Endothelial cell of umbilical vein (primary cell): ENCODE measurements at regions not wholly inside any gene's neighbourhood (a gene's known extent, or its start where the extent isn't known, plus 50 kb on each side); places are given as distances from the start of the nearest gene placed in this dataset.

Experiments used
- BruUV-seq: library from RNA; stranded (reverse); fragments of 400-500 nt; replicated peaks from 2 replicates; lab custom pipeline; 2021; lab: Mats Ljungman, UMichigan
- CTCF ChIA-PET: fragments of 300-600, 350-600 bp; sonication (Branson Sonifier 250); formaldehyde crosslinking; loops from one replicate; lab custom pipeline; 2021; ENCODE audit warnings: antibody characterized with exemption, inconsistent platforms; lab: Charles Lee
- POLR2A ChIA-PET: fragments of 300-600, 350-600 bp; sonication (Branson Sonifier 250); formaldehyde crosslinking; loops from one replicate; lab custom pipeline; 2021; ENCODE audit warnings: antibody characterized with exemption, inconsistent platforms; lab: Charles Lee
- DNase-seq: peaks from one replicate; pipeline ENCODE4 v3.0.0-alpha.2; 2011; ENCODE audit warnings: low read depth, low spot score
- FAIRE-seq: peaks from 2 replicates; lab custom pipeline; 2011; peaks lifted over from hg19 to GRCh38; lab: Jason Lieb, UNC
- H2AFZ ChIP-seq: 2 replicates; pipeline ENCODE4 v1.6.0; 2012; ENCODE audit warnings: low read depth, low read length, control low read depth, inconsistent platforms
- H3K27ac ChIP-seq: 2 replicates; pipeline ENCODE4 v1.5.1; 2011; ENCODE audit warnings: low read depth, mild to moderate bottlenecking, control low read depth, low read length, moderate library complexity; ENCODE audit not compliant: insufficient read depth
- H3K27me3 ChIP-seq, 2 experiments: 2 replicates each; pipeline versions ENCODE4 v1.6.0 to v1.6.1; 2011; ENCODE audit warnings: low read length in 2 of 2, mixed read lengths in 1 of 2; ENCODE audit not compliant: control insufficient read depth in 2 of 2, insufficient read depth in 2 of 2
- H3K36me3 ChIP-seq, 2 experiments: 2 replicates in 1 of 2; 3 replicates in 1 of 2; pipeline ENCODE4 v1.5.1; 2011; ENCODE audit warnings: low read length in 2 of 2, mild to moderate bottlenecking in 1 of 2, moderate library complexity in 1 of 2; ENCODE audit not compliant: control insufficient read depth in 2 of 2, insufficient read depth in 2 of 2; ENCODE audit errors: extremely low read depth in 1 of 2
- H3K4me1 ChIP-seq: 3 replicates; pipeline ENCODE4 v1.5.1; 2011; ENCODE audit warnings: mild to moderate bottlenecking, low read length; ENCODE audit not compliant: control insufficient read depth, insufficient read depth; ENCODE audit errors: extremely low read depth
- H3K4me2 ChIP-seq: 2 replicates; pipeline ENCODE4 v1.6.1; 2011; ENCODE audit warnings: low read length, control low read depth, mixed read lengths; ENCODE audit not compliant: insufficient read depth
- H3K4me3 ChIP-seq, 3 experiments: fragments of 200-600 bp in 1 of 3; sonication (generic), shearing (Covaris generic) in 1 of 3; replicated peaks in 1 of 3; 2 replicates each; pipeline ENCODE4 v1.5.1; 2011 to 2016; ENCODE audit warnings: control low read depth in 3 of 3, low read length in 3 of 3, mild to moderate bottlenecking in 2 of 3, inconsistent platforms in 1 of 3, low read depth in 1 of 3, moderate library complexity in 1 of 3; ENCODE audit not compliant: insufficient read depth in 1 of 3
- H3K79me2 ChIP-seq: 2 replicates; pipeline ENCODE4 v1.6.0; 2012; ENCODE audit warnings: low read length, inconsistent platforms; ENCODE audit not compliant: control insufficient read depth, insufficient read depth
- H3K9ac ChIP-seq: replicated peaks from 2 replicates; pipeline ENCODE3; 2011; ENCODE audit warnings: low read length, control low read depth; ENCODE audit not compliant: insufficient read depth; ENCODE audit errors: extremely low read depth
- H3K9me1 ChIP-seq: replicated peaks from 3 replicates; pipeline ENCODE4 v1.6.0; 2011; ENCODE audit warnings: mild to moderate bottlenecking, low read length; ENCODE audit not compliant: control insufficient read depth, insufficient read depth; ENCODE audit errors: extremely low read depth
- H3K9me3 ChIP-seq: replicated peaks from 2 replicates; pipeline ENCODE4 v1.5.1; 2012; ENCODE audit warnings: low read length, inconsistent platforms; ENCODE audit not compliant: control insufficient read depth, insufficient read depth
- H4K20me1 ChIP-seq: replicated peaks from 2 replicates; pipeline ENCODE3; 2011; ENCODE audit warnings: mild to moderate bottlenecking, low read length; ENCODE audit not compliant: control insufficient read depth, insufficient read depth; ENCODE audit errors: extremely low read depth
- EZH2 ChIP-seq: IDR thresholded peaks from 2 replicates; pipeline ENCODE4 v1.6.1; 2012; ENCODE audit warnings: borderline replicate concordance, low read depth, mild to moderate bottlenecking, moderate library complexity, low read length, inconsistent platforms; ENCODE audit not compliant: severe bottlenecking
- FOS ChIP-seq: IDR thresholded peaks from 2 replicates; pipeline ENCODE4 v1.6.1; 2011; ENCODE audit warnings: mild to moderate bottlenecking, low read length, moderate library complexity, borderline replicate concordance; ENCODE audit not compliant: insufficient read depth
- GATA2 ChIP-seq: IDR thresholded peaks from 2 replicates; pipeline ENCODE4 v1.7.0; 2011; ENCODE audit warnings: low read depth, mild to moderate bottlenecking, moderate library complexity, mixed read lengths, low read length; ENCODE audit not compliant: insufficient read length, insufficient read depth
- JUN ChIP-seq: IDR thresholded peaks from 2 replicates; pipeline ENCODE4 v1.6.1; 2011; ENCODE audit warnings: borderline replicate concordance, low read depth; ENCODE audit not compliant: insufficient read length, insufficient read depth
- POLR2A ChIP-seq: IDR thresholded peaks from 2 replicates; pipeline ENCODE4 v1.6.1; 2012; ENCODE audit warnings: low read depth, mild to moderate bottlenecking, control low read depth, low read length
- POLR2AphosphoS5 ChIP-seq: IDR thresholded peaks from 2 replicates; pipeline ENCODE4 v1.6.1; 2012; ENCODE audit warnings: low read depth, mild to moderate bottlenecking, control low read depth, low read length, moderate library complexity; ENCODE audit not compliant: insufficient read depth
- dilution Hi-C: fragments of 300-500 bp; cut with MboI; formaldehyde crosslinking; loops from one replicate; pipeline ENCODE4 v1.15.0; 2019; ENCODE audit warnings: low sequenced_read_pairs; ENCODE audit not compliant: extremely low pct_ligation_motif_present
- intact Hi-C: fragments of 100-400 bp; cut with micrococcal nuclease; formaldehyde crosslinking; loops from one replicate; pipeline ENCODE4 v1.10.0; 2022
- TF ChIP-seq, protein P1 (sequence below): IDR thresholded peaks from 2 replicates; pipeline ENCODE4 v1.6.1; 2011; ENCODE audit not compliant: insufficient read depth, insufficient read length

DNA sequence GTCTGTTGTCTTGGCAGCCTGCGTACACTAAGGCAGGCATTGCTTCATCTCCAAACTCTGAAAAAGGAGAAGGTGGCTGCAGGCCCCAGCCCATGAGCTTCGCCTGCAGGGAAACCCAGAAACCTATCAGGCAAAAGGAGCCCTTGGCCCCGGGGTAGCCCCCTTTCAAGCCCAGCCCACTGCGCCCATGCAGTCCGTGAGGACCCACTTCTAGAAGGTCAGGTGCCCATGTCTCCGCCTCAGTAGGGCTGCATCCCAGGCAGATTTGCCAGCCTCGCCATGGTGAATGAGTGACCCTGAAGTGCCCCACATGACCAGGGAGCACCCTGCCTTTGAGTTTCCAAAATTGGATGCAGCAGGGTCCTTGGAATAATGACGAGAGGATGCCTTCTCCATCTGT, 1158.4 kb downstream of the BRD1 start:
- FAIRE-seq (no peak), DNase-seq (no peak)
- H2AFZ ChIP-seq: no peak overlapping the region
- no peaks in the 10 kb centered on the region for H3K9me1 ChIP-seq
- no peak overlapping the region for H3K27ac ChIP-seq
- H3K4me2 ChIP-seq: no peak overlapping the region
- H3K36me3 ChIP-seq: no peaks in the 10 kb centered on the region
- H3K79me2 ChIP-seq: no peaks in the 10 kb centered on the region
- H3K4me1 ChIP-seq: no peaks in the 10 kb centered on the region
- H4K20me1 ChIP-seq: no peaks in the 10 kb centered on the region
- no peaks in the 10 kb centered on the region for H3K27me3 ChIP-seq
- peaks cover 4% of the 10 kb centered on the region for H3K9me3 ChIP-seq
- intact Hi-C loops: no loop called here
- no peak overlapping the region for H3K4me3 ChIP-seq
- CTCF ChIA-PET: no interaction called here
- BruUV-seq: no TSS peak
- dilution Hi-C loops: no loop called here
- H3K9ac ChIP-seq: no peak overlapping the region
- TF ChIP-seq POLR2AphosphoS5: no peak
- no peak for TF ChIP-seq POLR2A
- TF ChIP-seq, protein P1, sequence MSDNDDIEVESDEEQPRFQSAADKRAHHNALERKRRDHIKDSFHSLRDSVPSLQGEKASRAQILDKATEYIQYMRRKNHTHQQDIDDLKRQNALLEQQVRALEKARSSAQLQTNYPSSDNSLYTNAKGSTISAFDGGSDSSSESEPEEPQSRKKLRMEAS: no peak
- TF ChIP-seq EZH2: no peak
- no peak for TF ChIP-seq JUN
- POLR2A ChIA-PET: no interaction called here

DNA sequence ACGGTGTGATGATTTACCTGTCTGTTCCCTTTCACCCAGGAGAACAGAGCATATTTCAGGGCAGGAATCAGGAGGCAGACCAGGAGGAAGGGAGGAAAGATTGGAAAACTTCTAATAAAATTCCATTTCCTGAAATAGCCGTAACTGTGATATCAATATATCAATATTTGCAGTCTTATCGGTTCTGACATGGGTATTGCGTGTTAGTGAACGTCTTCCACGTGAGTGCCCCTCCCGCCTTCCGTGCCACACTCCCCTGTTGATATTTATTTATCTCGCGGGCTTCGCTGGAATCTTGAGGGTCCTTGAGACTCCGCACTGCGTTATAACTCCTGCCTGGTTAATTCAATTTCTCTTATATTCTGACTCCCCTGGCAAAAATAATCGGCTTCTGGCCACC, 1160.4 kb downstream of the BRD1 start:
- Histone ChIP-seq H3K4me2 (no peak overlapping the region), H3K27me3 (no peaks in the 10 kb centered on the region), H3K9me3 (peaks cover 1% of the 10 kb centered on the region), H3K9ac (no peak overlapping the region), H3K27ac (no peak overlapping the region), H2AFZ (no peak overlapping the region), H3K4me1 (no peaks in the 10 kb centered on the region), H4K20me1 (no peaks in the 10 kb centered on the region), H3K79me2 (no peaks in the 10 kb centered on the region), H3K9me1 (no peaks in the 10 kb centered on the region), H3K4me3 (no peak overlapping the region), H3K36me3 (no peaks in the 10 kb centered on the region)
- CTCF ChIA-PET: no interaction called here
- FAIRE-seq (no peak), DNase-seq (no peak)
- BruUV-seq: no TSS peak
- dilution Hi-C loops (no loop called here), intact Hi-C loops (no loop called here)
- TF ChIP-seq POLR2A: no peak
- TF ChIP-seq GATA2: no peak
- TF ChIP-seq, protein P1: no peak
- no peak for TF ChIP-seq EZH2
- no peak for TF ChIP-seq FOS
- POLR2A ChIA-PET: no interaction called here
